Brain microvascular endothelial cell (primary cell): ENCODE measurements at regions not wholly inside any gene's neighbourhood (a gene's known extent, or its start where the extent isn't known, plus 50 kb on each side); places are given as distances from the start of the nearest gene placed in this dataset.

Experiments
- DNase-seq: peaks from one replicate; pipeline ENCODE4 v3.0.0-alpha.2; 2020
- H3K27ac ChIP-seq: fragments of 250-450 bp; sonication (Bioruptor Pico); 2 replicates; pipeline ENCODE4 v1.5.1; 2020; ENCODE audit warnings: mild to moderate bottlenecking, moderate library complexity
- H3K27me3 ChIP-seq: fragments of 250-450 bp; sonication (Bioruptor Pico); replicated peaks from 2 replicates; pipeline ENCODE4 v1.5.1; 2020; ENCODE audit warnings: mild to moderate bottlenecking
- H3K36me3 ChIP-seq: fragments of 250-450 bp; sonication (Bioruptor Pico); replicated peaks from 2 replicates; pipeline ENCODE4 v1.5.1; 2020; ENCODE audit warnings: mild to moderate bottlenecking
- H3K4me3 ChIP-seq: 2 replicates; pipeline ENCODE4 v1.5.1; 2011; ENCODE audit warnings: low read depth, mild to moderate bottlenecking, control low read depth, low read length, moderate library complexity
- in situ Hi-C: cut with HindIII; loops from 2 replicates; pipeline ENCODE4 v1.10.0; 2017; ENCODE audit warnings: low sequenced_read_pairs, low pct_ligation_motif_present
- TF ChIP-seq, protein P1 (sequence below): IDR thresholded peaks from 2 replicates; pipeline ENCODE4 v1.5.1; 2011; ENCODE audit warnings: low read depth, mild to moderate bottlenecking, moderate library complexity, low read length, control low read depth, inconsistent platforms; ENCODE audit errors: missing control alignments

DNA sequence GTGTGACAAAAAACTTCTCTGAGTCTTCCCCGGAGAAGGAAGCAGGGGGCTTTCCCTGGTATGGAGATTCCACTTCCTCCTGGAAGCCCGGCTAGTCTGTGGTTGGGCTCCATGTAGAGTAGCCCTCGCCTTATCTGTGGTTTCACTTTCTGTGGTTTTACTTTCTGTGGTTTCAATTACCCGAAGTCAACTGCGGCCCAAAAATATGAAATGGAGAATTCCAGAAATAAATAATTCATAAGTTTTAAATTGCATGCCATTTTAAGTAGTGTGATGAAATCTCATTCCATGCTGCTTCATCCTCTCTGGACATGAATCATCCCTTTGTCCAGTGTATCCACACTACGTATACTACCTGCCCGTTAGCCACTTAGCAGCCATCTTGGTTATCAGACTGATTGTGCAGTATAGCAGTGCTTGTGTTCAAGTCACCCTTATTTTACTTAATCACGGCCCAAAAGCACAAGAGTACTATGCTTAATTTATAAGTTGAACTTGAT is 275.0 kb upstream of the SESN3 start:
- peak; percentile 85 for DNase-seq
- TF ChIP-seq, protein P1, sequence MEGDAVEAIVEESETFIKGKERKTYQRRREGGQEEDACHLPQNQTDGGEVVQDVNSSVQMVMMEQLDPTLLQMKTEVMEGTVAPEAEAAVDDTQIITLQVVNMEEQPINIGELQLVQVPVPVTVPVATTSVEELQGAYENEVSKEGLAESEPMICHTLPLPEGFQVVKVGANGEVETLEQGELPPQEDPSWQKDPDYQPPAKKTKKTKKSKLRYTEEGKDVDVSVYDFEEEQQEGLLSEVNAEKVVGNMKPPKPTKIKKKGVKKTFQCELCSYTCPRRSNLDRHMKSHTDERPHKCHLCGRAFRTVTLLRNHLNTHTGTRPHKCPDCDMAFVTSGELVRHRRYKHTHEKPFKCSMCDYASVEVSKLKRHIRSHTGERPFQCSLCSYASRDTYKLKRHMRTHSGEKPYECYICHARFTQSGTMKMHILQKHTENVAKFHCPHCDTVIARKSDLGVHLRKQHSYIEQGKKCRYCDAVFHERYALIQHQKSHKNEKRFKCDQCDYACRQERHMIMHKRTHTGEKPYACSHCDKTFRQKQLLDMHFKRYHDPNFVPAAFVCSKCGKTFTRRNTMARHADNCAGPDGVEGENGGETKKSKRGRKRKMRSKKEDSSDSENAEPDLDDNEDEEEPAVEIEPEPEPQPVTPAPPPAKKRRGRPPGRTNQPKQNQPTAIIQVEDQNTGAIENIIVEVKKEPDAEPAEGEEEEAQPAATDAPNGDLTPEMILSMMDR = no peak
- H3K4me3 ChIP-seq = no peak overlapping the region

DNA sequence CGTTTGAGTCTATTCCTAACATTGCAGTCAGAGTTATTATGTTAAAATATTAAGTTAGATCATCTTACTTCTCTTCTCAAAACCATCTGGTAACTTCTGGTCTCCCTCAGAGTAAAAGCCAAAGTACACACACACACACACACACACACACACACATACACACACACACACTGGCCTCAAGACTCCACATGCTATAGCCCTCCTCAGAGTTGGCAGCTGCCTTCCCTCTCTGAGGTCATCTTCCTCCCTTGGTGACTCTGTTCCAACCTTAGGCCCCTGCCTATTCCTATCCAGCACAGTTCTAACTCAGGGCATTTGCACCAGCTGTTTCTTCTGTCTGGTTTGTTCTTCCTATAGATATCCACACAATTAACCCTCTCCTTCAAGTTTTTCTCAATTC is 272.0 kb upstream of the SESN3 start:
- H3K4me3 ChIP-seq = no peak overlapping the region
- no peak overlapping the region for H3K27ac ChIP-seq
- H3K36me3 ChIP-seq = no peaks in the 10 kb centered on the region
- peaks cover 8% of the 10 kb centered on the region for H3K27me3 ChIP-seq
- no peak for DNase-seq
- TF ChIP-seq, protein P1 = no peak
- in situ Hi-C loops = no loop called here

More for the DNA sequence above, 275.0 kb upstream of the SESN3 start:
- H3K36me3 ChIP-seq = no peaks in the 10 kb centered on the region
- in situ Hi-C loops = no loop called here
- H3K27ac ChIP-seq = no peak overlapping the region
- H3K27me3 ChIP-seq = peaks cover 8% of the 10 kb centered on the region

DNA sequence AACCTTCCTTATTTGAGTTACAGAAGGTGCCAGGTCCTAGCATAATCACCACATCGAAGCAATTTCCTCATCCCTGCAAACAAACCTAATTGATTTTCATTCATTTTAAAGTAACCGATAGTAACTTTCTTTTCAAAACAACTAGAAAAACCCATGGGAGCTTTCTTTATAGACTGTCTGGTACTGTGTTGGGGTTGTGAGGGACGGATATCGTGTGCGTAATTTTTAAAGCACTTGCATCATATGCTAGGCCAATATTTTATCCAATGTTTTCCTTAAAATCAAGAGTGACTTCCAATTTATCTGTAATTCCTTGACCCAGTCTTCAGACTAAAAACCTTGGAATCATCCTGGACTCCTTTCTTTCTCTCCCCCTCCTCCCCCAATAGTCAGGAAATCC is 271.5 kb upstream of the SESN3 start:
- no peak for DNase-seq
- in situ Hi-C loops = no loop called here
- no peak overlapping the region for H3K4me3 ChIP-seq
- H3K27me3 ChIP-seq = peaks cover 8% of the 10 kb centered on the region
- no peaks in the 10 kb centered on the region for H3K36me3 ChIP-seq
- no peak overlapping the region for H3K27ac ChIP-seq
- TF ChIP-seq, protein P1 = no peak

DNA sequence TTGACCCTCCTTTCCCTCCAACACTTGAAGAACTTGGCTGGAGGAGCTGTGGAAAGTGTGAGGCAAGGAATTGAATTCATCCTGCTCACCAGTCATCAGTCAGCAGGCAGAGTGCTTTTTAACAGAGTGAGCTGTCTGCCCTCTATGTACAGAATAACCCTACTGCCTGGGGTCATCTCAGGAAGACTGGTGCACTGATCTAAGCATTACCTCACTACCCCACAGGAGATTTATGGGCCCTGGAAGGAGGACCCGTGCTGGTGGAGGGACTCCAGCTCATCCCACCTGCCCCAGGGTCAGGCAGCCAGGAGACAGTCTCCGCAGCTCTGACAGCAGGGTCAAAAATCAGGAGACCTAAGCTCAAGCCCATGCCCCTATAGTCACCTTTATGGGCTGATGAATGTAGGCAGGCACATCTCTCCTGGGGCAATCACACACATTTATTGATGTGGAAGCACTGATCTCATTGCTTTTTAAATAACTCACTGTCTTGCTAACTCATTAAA is 270.8 kb upstream of the SESN3 start:
- Histone ChIP-seq H3K27ac (no peak overlapping the region), H3K4me3 (no peak overlapping the region), H3K27me3 (peaks cover 8% of the 10 kb centered on the region), H3K36me3 (no peaks in the 10 kb centered on the region)
- no peak for DNase-seq
- in situ Hi-C loops = no loop called here
- TF ChIP-seq, protein P1 = no peak

DNA sequence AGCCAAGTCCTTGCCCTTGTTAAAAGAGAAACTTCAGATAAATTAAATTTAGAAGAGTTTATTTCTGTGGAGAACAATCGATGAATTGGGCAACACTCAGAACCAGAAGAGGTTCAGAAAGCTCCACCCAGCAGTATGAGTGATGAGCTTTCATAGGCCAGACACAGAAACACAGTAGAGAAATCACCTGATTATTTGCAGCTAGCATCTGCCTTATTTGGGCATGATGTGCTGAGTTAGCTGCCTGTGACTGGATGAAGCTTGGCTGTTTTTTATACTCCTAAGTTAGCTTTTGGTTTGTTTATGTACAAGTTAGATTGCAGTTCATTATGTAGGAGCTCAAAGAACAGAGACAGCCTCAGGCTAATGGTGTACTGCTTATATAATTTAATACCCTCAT is 269.5 kb upstream of the SESN3 start:
- Histone ChIP-seq H3K36me3 (no peaks in the 10 kb centered on the region), H3K27me3 (peaks cover 8% of the 10 kb centered on the region), H3K27ac (no peak overlapping the region), H3K4me3 (no peak overlapping the region)
- in situ Hi-C loops = no loop called here
- no peak for DNase-seq
- TF ChIP-seq, protein P1 = no peak

DNA sequence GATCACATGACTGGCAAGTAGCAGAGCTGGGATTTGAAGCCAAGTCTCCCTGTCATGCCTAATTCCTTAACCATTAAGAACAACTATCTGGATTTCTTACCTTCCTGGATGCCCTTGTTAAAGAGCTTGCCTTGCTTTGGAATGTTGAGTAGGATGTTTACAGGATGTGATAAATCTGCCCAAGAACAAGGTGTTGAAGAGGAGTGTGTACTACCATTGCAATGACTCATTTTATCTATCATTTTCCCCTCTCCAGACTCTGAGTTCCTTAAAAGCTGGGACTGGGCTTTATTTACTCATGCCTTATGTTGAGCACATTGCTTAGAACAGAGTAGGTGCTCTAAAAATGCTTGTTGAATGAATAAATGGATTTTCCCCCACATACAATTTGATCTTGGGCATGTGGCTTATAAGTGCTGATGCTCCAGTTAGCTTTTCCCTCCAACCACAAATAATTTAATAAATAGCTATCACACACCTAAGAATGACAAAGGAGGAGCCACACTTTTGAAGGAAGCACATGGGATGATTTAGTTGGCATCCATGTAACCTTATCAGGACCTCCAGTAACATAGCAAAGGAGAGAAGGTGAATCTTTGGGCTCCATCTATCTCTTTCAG is 268.6 kb upstream of the SESN3 start:
- DNase-seq = no peak
- TF ChIP-seq, protein P1 = no peak
- in situ Hi-C loops = no loop called here
- Histone ChIP-seq H3K36me3 (no peaks in the 10 kb centered on the region), H3K4me3 (no peak overlapping the region), H3K27me3 (peaks cover 8% of the 10 kb centered on the region), H3K27ac (no peak overlapping the region)
